HG03039 (cell line): ENCODE measurements at regions not wholly inside any gene's neighbourhood (a gene's known extent, or its start where the extent isn't known, plus 50 kb on each side); places are given as distances from the start of the nearest gene placed in this dataset.

Source experiments
- ATAC-seq: cut with Tn5 transposase; IDR thresholded peaks from one replicate; pipeline ENCODE4 v1.9.1; 2021; ENCODE audit warnings: mild to moderate bottlenecking, moderate library complexity; ENCODE audit not compliant: unreplicated experiment

DNA sequence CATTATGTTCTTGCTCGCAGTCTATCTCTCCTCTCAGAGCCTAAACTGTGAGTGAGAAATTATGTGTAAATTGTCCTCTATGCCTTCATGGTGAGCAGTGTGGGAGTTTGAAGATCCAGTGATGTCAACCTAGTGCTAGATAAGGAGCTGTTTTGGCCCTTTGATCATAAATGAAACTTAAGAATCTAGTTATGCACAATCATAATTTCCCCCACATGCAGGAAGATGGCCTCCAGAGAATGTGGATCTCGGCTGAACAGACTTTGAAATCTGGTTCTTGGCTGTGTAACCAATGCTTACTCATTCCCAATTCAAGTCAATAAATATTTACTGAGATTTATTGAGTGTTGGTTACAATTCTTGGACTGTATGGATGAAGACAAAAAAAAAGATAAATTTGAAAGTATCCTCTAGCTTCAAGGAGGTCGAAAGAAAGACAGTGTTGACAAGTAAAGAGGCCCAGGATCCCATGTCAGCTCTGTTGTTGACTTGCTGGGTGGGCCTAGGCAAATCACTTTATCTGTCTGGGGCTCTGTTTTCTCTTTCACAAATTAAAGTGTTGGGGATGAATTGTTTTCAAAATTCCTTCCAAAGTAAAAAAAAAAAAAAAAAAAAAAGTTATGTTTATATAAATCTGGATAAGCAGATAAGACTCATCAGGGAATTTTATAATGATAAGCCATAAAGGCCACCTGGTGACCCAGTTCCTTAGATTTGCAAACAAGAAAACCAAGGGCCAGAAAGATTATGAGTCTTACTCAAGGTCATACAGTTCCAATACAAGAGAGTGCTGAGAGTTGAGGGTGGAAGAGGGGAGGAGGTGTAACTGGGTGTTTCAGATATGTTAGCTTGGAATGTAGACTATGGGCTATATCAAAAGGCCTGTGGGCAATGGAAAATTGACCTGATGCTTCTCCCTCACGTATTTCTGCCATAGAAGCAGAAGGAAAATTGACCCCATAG is 969.9 kb downstream of the KCNMA1 start:
- ATAC-seq = no peak

DNA sequence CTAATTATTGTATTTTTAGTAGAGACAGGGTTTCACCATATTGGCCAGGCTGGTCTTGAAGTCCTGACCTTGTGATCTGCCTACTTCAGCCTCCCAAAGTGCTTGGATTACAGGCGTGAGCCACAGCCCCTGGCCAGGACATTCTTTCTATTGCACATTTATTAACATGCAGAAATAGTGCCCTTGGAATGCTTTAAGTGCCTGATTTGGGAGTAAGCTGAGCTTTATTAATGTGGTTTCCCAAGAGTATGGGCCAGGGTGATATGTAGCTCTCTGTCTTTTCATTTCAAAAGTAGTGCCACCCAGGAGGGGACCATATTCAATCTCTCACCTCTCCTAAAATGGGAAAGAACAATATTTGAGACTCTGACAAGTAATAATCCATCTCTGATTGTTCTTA is 970.7 kb downstream of the KCNMA1 start:
- ATAC-seq = no peak

DNA sequence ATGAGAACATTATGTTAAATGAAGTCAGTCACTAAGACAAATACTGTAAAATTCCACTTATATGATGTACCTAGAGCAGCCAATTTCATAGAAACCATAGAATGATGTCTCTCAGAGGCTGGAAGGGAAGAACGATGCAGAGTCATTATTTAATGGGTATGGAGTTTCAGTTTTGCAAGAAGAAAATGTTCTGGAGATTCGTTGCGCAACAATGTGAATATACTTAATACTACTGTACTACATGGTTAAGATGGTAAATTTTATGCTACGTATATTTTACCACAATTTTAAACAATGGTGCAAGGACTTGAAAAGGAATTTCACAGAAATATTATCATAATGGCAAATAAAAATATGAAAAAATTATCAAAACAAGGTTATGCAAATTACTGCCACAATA is 972.6 kb downstream of the KCNMA1 start:
- ATAC-seq = no peak

DNA sequence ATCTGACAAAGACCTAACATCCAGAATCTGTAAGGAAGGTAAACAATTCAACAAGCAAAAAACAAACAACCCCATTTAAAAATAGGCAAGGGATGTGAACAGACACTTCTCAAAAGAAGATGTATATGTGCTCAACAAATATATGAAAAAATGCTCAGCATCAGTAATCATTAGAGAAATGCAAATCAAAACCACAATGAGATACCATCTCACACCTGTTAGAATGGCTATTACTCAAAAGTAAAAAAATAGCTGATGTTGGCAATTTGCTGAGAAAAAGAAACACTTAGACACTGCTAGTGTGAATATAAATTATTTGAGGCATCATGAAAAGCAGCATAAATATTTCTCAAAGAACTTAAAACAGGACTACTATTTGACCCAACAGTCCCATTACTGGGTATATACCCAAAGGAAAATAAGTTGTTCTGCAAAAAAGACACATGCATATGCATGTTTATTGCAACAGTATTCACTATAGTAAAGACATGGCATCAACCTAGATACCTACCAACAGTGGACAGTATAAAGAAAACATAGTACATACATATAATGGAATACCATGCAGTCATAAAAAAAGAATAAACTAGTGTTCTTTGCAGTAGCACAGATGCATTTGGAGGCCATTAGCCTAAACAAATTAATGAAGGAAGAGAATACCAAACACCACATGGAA is 980.1 kb downstream of the KCNMA1 start:
- ATAC-seq = no peak

DNA sequence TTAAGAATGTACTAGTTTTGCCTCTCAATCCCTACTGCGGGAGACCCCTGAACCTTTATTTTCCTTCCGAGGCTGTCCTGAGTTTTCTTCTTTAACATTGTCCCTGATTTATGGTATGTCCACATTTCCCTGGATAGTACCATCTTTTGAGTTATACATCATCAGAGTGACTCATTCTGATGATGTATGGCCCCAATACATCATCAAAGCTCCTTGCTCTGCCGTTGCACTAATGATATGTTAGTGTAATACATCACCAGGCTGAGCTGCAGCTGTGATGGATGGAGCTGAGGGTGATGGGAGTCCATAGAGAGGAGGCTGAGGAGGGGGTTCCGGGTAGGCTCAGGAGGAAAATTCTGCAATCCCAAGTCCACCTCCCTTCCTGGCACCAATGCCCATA is 986.5 kb downstream of the KCNMA1 start:
- ATAC-seq = no peak

DNA sequence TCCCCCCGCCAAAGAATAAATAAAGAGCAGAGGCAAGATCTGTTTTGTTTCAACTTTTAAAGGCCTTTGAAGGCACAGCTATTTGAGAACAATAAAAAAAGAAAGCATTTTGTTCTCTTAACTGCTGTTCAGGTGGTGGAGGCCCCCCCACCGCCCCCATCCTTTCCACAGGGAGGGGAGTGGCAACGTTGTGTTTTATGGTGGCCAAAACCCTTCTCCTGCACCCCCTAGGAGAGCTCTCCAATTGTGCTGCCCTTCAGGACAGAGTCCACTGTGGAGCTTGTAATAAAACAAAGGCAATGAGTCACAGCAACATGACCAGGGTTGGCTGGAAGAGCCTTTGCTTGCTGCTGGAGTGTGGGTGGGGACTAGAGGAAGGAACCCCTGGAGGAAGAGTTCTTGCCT is 987.9 kb downstream of the KCNMA1 start:
- ATAC-seq = no peak

DNA sequence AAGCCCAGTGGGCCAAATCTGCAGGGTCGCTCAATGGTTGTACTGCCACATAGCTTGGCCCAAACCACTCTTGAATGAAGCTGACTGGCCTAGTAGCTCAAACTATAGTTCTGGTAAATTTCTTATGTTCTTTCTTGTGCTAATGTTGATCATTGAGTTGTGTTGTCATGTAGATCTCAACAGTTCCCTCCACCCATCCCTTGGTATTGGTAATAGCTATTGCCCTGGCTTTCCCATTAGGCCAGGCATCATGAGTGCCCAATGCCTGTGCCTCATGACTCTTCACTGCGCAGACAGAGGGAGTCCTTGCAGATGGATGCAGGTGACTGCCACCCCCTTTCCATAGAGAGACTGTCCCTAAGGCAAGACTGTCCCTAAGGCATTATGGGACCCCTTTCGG is 988.4 kb downstream of the KCNMA1 start:
- no peak for ATAC-seq

DNA sequence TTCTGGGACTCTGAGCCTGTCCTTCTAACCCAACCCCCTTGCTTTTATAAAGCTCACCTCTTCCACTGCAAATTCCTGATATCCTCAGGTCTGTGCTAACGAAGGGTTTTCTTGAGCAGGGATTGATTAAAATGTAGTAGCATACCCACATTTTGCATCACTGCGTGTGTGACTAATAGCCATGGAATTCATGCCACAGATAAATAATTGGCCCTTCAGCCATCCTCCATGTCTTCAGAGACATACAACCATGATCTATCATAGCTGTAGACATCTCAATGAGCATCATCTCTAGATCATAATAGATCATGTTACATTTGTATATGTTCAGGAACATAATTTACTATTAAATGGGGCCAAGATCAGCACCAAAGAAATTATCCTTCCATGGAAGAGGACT is 990.3 kb downstream of the KCNMA1 start:
- ATAC-seq = no peak

DNA sequence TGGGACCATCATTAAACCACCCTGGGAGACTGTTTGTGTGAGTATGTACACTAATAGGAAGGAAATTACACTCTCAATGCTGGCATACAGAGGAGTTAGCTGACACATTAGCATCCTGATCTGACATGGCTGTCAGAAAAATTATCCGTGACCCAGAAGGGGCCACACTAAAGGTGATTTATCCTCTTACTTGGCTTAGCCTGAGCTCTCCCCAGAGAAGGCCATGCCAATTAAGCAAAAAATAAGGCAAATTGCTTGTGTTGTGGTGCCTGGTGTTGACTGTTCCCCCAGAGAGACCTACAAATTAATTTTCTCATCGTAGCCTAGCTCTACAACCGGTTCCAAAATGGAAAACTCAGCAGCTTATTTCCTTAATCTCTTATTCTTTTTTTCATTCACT is 992.3 kb downstream of the KCNMA1 start:
- ATAC-seq = no peak

DNA sequence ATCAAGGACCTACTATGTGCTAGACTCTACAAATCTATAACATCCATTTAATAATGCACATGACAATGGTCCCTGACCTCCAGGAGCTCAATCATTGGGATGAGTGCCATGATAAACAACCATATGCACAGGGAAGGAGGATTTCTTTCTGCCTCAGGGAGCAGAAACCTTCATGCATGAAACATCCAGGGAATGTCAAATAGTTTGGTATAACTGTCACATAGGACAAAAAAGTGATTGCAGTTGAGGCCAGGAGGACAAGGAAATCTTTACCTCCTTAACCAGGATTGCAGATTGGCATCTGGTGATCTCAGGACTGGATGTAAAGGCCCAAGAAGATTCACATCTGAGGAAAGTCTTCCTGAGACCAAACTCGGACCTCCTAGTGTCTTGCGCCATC is 993.1 kb downstream of the KCNMA1 start:
- ATAC-seq = no peak

DNA sequence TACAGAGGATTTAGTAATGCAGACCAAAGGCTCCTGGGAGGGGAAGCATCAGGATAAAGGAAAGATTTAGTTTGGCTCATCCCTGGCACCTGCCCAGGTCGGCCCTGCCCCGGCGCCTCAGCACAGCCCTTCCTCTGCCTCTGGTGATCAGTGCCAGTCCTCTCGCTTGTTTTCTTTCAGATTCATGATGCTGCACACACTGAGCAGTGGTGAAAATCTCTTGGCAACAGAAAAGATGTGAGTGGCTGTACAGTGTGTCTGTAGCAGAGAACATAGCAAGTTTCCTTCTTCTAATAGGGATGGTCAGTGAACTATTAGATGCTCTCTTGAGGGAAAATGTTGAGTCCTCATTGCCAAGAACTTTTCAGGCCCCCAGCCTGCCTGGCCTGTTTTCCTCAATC is 994.1 kb downstream of the KCNMA1 start:
- ATAC-seq = no peak

DNA sequence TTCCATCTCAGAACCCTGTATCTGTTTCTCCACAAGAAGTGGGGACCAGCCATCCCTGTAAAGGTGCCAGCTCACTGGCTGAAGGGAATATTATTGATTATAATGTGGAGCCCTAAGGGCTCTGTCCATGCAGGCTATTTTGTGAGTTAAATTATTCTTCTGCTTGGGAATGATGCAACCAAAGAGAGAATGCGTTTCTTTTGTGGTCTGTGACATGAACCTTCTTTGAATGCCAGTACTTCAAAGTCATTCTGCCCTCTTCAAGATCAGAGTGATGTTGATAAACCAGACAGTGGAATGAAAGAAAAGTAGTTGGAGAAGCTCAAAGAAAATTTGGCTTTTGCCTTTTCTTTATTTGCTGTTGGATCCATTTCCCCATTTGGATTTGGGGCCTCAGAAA is 995.2 kb downstream of the KCNMA1 start:
- no peak for ATAC-seq

DNA sequence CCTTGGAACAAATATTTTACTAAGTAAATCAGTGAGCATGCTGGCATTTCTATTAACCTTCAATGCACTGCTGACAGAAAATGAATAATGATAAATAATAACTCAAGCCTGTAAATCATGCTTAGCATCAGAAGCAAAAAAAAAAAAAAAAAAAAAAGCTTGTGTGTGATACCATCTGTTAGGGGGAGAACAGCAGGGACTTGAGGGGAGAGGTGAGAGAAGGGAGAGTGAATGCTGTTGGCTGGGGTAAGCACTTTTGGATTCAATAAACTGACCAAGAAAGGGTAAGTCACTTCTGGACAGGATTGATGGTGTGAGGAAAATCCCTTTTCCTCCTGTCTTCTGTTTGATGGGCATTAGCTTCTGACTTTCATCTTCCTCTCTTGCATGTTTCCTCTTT is 996.4 kb downstream of the KCNMA1 start:
- ATAC-seq = no peak

DNA sequence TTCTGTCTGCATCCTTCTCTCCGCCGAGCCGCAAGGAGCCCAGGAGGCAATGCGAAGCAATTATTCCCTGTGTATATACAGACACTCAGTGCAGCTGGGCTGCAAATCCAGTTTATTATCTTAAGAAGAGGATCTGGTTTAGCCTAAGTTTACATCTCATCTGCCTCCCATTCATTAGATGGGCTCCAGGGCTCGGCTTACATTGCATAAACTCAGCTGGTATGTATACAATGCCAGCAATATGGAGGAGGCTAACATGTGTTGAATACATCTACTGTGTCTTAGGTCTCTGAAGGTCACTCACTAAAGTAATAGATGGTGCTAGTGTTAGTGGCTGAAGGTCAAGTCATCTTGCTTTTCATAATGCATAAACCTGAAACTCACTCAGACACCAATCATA is 996.8 kb downstream of the KCNMA1 start:
- ATAC-seq = no peak

DNA sequence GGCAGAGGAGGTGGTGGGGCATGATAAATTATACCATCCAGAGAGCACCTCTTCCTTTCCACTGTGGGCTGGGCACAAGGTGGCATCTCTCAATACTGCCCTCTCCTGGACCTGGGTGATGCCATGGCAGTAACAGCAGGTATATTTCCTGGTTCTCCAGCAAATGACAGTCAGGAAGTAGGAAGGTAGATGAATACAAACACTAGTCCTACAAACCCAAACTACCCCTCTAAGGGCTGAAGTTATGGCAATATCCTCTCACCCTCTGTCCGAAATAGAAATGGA is 1004.9 kb downstream of the KCNMA1 start:
- no peak for ATAC-seq

DNA sequence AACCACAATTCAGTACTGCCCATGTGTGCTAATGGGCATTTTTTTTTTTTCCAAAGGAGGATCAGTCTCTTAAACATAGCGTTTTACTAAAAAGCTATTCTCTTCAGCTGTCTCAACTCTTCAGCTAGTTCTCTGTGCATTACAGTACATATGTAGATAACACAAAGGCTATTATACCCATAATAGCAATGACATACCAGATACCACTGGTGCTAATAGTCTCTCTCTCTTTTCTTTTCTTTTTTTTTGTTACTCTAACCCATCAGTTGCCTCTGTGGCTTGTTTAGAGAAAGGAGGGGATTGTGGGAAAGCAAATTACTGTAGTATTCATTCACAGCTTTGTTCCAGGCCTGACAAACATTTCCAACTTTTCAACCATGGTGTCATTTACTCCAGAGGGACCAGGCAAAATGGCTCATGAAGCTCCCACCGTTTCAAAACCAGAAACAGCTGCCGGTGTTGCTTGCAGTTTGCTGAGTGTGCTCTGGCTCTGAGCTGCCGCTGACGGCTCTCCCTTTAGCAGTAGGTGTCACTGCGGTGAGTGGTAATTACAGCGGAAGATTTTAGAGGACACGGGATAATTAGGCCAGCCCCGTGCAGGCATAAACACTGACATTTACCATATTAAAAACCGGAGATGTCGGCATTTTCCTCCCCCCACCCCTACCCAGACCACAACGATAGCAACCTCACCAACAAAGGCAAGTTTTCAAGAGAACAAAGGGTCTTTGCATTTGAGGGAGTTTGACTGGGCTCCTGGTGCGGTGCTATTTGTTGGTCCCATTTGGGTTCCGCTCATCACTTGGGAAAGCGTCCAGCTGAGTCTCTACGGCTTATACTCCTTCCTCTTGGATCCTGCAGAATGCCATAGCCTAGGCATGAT is 1005.5 kb downstream of the KCNMA1 start:
- no peak for ATAC-seq

DNA sequence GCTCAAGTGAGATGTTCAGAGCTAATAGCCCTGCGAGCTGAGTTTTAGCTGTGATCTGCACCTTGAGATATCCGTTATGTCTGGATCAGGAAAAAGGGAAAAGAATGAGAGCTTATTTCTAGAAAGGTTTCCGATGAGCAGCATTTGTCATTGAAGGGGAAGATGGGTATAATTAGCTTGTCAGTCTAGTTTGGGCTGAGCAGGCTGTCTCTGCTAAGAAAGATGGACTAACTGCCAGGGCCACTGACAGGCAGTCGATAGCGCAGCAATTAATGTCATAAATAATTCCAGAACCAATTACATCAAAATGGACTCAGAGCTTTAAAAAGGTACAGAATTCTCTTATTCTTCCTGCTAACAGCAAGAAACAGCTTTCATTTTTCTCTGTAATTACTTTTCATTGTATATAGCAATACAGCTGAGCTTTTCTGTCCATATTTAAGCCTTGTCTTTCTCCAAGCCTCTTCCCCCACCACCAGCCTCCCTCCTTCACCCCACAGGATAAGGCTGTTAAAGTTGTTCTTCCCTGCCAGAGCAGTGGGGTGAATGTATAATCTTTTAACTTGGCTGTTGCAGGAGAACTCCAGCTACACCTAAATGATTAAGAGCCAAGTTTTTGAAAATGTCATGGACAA is 1006.5 kb downstream of the KCNMA1 start:
- no peak for ATAC-seq

DNA sequence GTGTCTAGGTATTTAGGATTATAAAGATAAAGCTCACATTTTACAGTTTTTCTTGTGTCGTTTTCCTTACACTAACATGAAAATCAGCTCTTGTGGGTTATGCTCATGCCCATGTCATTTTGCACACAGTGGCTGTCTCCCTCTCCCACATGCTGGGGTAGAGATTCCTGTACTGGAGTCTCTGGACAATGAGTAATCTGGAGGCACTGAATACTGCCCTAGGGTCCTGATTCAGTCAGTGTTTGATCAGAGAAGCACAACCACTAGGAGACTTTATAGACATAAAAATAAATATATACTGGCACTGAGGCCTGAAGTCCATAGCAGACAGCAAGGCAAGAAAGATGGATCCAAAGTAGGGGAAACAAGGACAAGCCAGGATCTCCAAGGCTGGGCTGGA is 1008.8 kb downstream of the KCNMA1 start:
- no peak for ATAC-seq

DNA sequence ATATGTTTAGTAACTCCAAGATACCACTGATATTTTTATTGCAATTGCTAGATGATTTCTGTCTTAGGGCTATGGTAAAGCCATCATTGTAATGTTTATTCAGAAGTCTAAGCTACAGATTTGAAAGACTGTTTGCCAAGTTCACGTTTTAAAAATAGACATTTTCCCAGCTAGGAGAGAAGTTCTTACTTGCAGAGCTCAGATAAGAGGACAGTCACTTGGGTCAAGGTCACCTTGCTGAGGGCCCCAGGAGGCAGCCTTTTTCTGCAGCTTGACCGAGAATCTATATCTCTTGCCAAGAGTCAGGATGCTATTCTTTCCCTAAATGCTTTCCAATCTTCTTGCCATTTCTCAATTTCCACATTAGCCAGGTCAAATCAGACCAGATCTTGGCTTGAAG is 1011.2 kb downstream of the KCNMA1 start:
- no peak for ATAC-seq

DNA sequence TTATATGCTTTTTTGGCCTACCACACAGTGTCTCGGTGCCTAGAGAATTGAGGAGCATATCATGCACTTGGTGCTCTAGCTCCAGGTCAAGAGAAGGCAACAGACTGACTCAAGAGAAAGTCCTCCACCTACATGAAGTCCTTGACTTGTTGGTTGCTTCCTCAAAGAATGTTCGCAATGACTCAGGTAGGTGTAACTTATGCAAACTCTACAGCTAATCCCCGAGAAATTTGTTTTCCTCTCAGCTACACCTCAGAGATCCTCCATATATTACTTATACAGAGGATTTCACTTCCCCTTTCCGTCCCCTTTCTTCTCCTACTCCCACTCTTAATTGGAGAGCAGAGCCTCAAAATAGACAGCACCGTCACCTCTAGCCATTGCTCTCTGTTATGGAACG is 1013.1 kb downstream of the KCNMA1 start:
- peak; percentile 97 for ATAC-seq
